ENCODE measurements at regions not wholly inside any gene's neighbourhood (a gene's known extent, or its start where the extent isn't known, plus 50 kb on each side); places are given as distances from the start of the nearest gene placed in this dataset.

GRCh38 chr4:131061734-131062133 lies 1965.8 kb downstream of the C4orf33 start:
- CTCF ChIA-PET = no interaction called here

GRCh38 chr4:131063878-131064277 lies 1967.9 kb downstream of the C4orf33 start:
- CTCF ChIA-PET = no interaction called here
- H3K27ac ChIP-seq (ENCODE audit: low read length in 2 of 2) = no peak overlapping the region
- Mint-ChIP-seq H3K4me3 (no peak overlapping the region), H3K27ac (no peak overlapping the region), H3K27me3 (no peaks in the 10 kb centered on the region), H3K9me3 (ENCODE audit: insufficient read depth) (peaks cover 9% of the 10 kb centered on the region), H3K4me1 (no peaks in the 10 kb centered on the region)
- 98% methylated on average over 4 of the region's 5 CpGs for WGBS (ENCODE audit: insufficient coverage)
- H3K79me2 ChIP-seq (ENCODE audit: control insufficient read depth, insufficient read depth, low read length) = no peaks in the 10 kb centered on the region
- TF ChIP-seq CTCF (IDR thresholded peaks at IDR 0.05) (no peak), EZH2 (IDR thresholded peaks at IDR 0.05; ENCODE audit: borderline replicate concordance, insufficient read depth, low read depth, low read length, poor library complexity, severe bottlenecking) (no peak)
- DNase-seq = no peak
- no peaks in the 10 kb centered on the region for H4K20me1 ChIP-seq (ENCODE audit: control insufficient read depth, insufficient read depth, low read length, poor library complexity, severe bottlenecking)
- POLR2A ChIA-PET = no interaction called here
- no peak for ATAC-seq (ENCODE audit: low read depth)
- intact Hi-C loops (cut with micrococcal nuclease) = no loop called here
- H3K4me3 ChIP-seq (ENCODE audit: control extremely low read depth in 1 of 5, extremely low read depth in 1 of 5, insufficient read depth in 1 of 5, low read depth in 2 of 5, low read length in 4 of 5) = no peak overlapping the region
- no peak overlapping the region for H3K4me2 ChIP-seq (replicated peaks; ENCODE audit: low read depth, low read length, poor library complexity, severe bottlenecking)
- H3K9me3 ChIP-seq (ENCODE audit: control extremely low read depth in 1 of 3, control insufficient read depth in 2 of 3, insufficient read depth in 1 of 3, low read length in 2 of 3) = peaks cover 0 to 19% (median 2%) of the 10 kb centered on the region in 3 donors
- H3K36me3 ChIP-seq (replicated peaks in 1 of 2; ENCODE audit: control extremely low read depth in 1 of 2, control insufficient read depth in 1 of 2, extremely low read depth in 1 of 2, insufficient read depth in 2 of 2, low read length in 1 of 2) = no peaks in the 10 kb centered on the region
- no peak overlapping the region for H2AFZ ChIP-seq (ENCODE audit: insufficient read depth, low read depth, low read length, poor library complexity, severe bottlenecking)
- H3K4me1 ChIP-seq (ENCODE audit: control insufficient read depth in 2 of 2, insufficient read depth in 2 of 2, low read length in 2 of 2) = no peaks in the 10 kb centered on the region
- H3K9ac ChIP-seq (ENCODE audit: low read length) = no peak overlapping the region
- no peaks in the 10 kb centered on the region for H3K27me3 ChIP-seq (replicated peaks in 1 of 4; ENCODE audit: control extremely low read depth in 1 of 4, control insufficient read depth in 3 of 4, insufficient read depth in 4 of 4, low read length in 3 of 4)

More at GRCh38 chr4:131061734-131062133, 1965.8 kb downstream of the C4orf33 start:
- Histone ChIP-seq H3K79me2 (ENCODE audit: control insufficient read depth, insufficient read depth, low read length) (no peaks in the 10 kb centered on the region), H2AFZ (ENCODE audit: insufficient read depth, low read depth, low read length, poor library complexity, severe bottlenecking) (no peak overlapping the region), H3K27ac (ENCODE audit: low read length in 2 of 2) (no peak overlapping the region), H3K9ac (ENCODE audit: low read length) (no peak overlapping the region), H3K36me3 (replicated peaks in 1 of 2; ENCODE audit: control extremely low read depth in 1 of 2, control insufficient read depth in 1 of 2, extremely low read depth in 1 of 2, insufficient read depth in 2 of 2, low read length in 1 of 2) (no peaks in the 10 kb centered on the region), H3K9me3 (ENCODE audit: control extremely low read depth in 1 of 3, control insufficient read depth in 2 of 3, insufficient read depth in 1 of 3, low read length in 2 of 3) (peaks cover 0 to 19% (median 2%) of the 10 kb centered on the region in 3 donors), H3K27me3 (replicated peaks in 1 of 4; ENCODE audit: control extremely low read depth in 1 of 4, control insufficient read depth in 3 of 4, insufficient read depth in 4 of 4, low read length in 3 of 4) (no peaks in the 10 kb centered on the region), H4K20me1 (ENCODE audit: control insufficient read depth, insufficient read depth, low read length, poor library complexity, severe bottlenecking) (no peaks in the 10 kb centered on the region), H3K4me2 (replicated peaks; ENCODE audit: low read depth, low read length, poor library complexity, severe bottlenecking) (no peak overlapping the region), H3K4me3 (ENCODE audit: control extremely low read depth in 1 of 5, extremely low read depth in 1 of 5, insufficient read depth in 1 of 5, low read depth in 2 of 5, low read length in 4 of 5) (no peak overlapping the region), H3K4me1 (ENCODE audit: control insufficient read depth in 2 of 2, insufficient read depth in 2 of 2, low read length in 2 of 2) (no peaks in the 10 kb centered on the region)
- ATAC-seq (ENCODE audit: low read depth) (no peak), DNase-seq (no peak)
- no peak for TF ChIP-seq CTCF (IDR thresholded peaks at IDR 0.05)
- no peak for TF ChIP-seq EZH2 (IDR thresholded peaks at IDR 0.05; ENCODE audit: borderline replicate concordance, insufficient read depth, low read depth, low read length, poor library complexity, severe bottlenecking)
- H3K27ac Mint-ChIP-seq = no peak overlapping the region
- POLR2A ChIA-PET = no interaction called here
- H3K27me3 Mint-ChIP-seq = no peaks in the 10 kb centered on the region
- intact Hi-C loops (cut with micrococcal nuclease) = no loop called here
- H3K4me3 Mint-ChIP-seq = no peak overlapping the region
- no CpG with 5 or more reads among the region's 1 CpG for WGBS (ENCODE audit: insufficient coverage)
- peaks cover 9% of the 10 kb centered on the region for H3K9me3 Mint-ChIP-seq (ENCODE audit: insufficient read depth)
- no peaks in the 10 kb centered on the region for H3K4me1 Mint-ChIP-seq

Measured in B cell (primary cell).